AG04450 (cell line): ENCODE measurements at regions not wholly inside any gene's neighbourhood (a gene's known extent, or its start where the extent isn't known, plus 50 kb on each side); places are given as distances from the start of the nearest gene placed in this dataset.

Source experiments
- CTCF ChIA-PET: fragments of 300-600, 350-600 bp; formaldehyde crosslinking; extraction: SDS; loops from one replicate; lab custom pipeline; 2022; ENCODE audit warnings: antibody characterized with exemption, inconsistent platforms; lab: Charles Lee
- POLR2A ChIA-PET: fragments of 350-600 bp; formaldehyde crosslinking; extraction: SDS; loops from one replicate; lab custom pipeline; 2021; ENCODE audit warnings: antibody characterized with exemption, inconsistent platforms; lab: Yijun Ruan, JAX
- DNase-seq: peaks from one replicate; pipeline ENCODE4 v3.0.0-alpha.2; 2011; ENCODE audit warnings: low read depth, low spot score
- H3K27ac ChIP-seq: one replicate; pipeline ENCODE4 v1.5.1; 2012; ENCODE audit warnings: low read depth, low read length, control low read depth
- H3K27me3 ChIP-seq: one replicate; pipeline ENCODE4 v1.6.0; 2012; ENCODE audit warnings: low read length; ENCODE audit not compliant: control insufficient read depth, insufficient read depth
- H3K4me3 ChIP-seq: 2 replicates; pipeline ENCODE4 v1.5.1; 2011; ENCODE audit warnings: mild to moderate bottlenecking, low read depth, low read length, control low read depth
- H3K9me3 ChIP-seq: 2 replicates; pipeline ENCODE4 v1.5.1; 2012; ENCODE audit warnings: low read length; ENCODE audit not compliant: control insufficient read depth, insufficient read depth
- CTCF ChIP-seq: IDR thresholded peaks from 2 replicates; pipeline ENCODE4 v1.5.1; 2011; ENCODE audit warnings: low read depth, low read length, control low read depth, inconsistent platforms

- no peaks in the 10 kb centered on the region for H3K27me3 ChIP-seq
- peaks cover 14% of the 10 kb centered on the region for H3K9me3 ChIP-seq
- ChIA-PET CTCF (no interaction called here), POLR2A (no interaction called here)
- no peak overlapping the region for H3K4me3 ChIP-seq
- H3K27ac ChIP-seq = no peak overlapping the region
- no peak for TF ChIP-seq CTCF
- DNase-seq = no peak
These were observed 133.1 kb upstream of the SFSWAP start for GRCh38 chr12:131577766-131578165.

DNA sequence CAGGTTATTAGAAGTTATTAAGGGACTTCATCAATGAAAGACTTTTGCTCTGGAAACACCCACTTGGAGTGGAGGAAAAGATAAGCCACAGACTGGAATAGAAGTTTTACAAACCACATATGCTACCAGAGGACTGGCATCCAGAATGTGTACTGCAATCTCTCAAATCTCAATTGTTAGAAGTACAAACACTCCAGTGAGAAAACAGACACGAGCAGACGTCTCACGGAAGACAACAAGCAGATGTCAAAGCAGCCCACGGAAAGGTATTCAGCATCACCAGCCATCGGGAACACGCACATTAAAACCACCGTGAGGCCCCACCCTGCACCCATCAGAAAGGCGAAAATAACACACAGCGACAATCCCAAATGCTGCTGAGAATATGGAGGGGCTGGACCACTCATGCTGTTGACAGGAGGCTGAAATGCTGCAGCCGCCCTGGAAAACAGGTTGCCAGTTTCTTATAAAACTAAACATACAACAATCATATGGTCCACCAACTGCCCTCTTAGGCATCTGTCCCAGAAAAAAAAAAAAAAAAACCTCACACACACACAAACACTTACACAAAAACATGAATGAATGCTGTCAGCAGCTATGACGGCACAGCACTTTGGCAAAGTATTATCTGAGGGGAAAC, 131.9 kb upstream of the SFSWAP start:
- CTCF ChIA-PET = no interaction called here
- no peaks in the 10 kb centered on the region for H3K27me3 ChIP-seq

DNA sequence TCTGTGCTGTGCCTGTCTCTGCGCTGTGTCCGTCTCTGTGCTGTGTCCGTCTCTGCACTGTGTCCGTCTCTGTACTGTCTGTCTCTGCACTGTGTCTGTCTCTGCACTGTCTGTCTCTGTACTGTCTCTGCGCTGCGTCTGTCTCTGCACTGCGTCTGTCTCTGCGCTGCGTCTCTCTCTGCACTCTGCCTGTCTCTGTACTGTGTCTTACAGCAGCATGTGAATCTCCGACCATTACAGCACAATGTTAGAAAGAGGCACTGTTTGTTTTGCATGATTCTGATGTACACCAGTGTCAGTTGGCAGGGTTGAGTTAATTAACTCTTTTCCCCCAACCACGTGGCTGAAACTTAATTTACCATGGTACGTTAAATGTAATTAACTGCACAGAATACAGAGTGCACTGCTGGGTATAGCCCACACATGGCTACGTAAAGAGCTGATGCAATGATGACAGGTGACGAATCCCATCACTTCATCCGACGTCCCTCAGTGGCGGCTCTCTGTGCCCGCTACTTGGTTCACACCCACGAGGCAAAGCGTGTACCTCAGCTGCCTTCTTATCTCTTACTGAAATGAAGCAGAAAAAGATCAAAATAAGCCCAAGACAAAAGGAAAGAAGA, 127.7 kb upstream of the SFSWAP start:
- TF ChIP-seq CTCF = no peak
- POLR2A ChIA-PET = no interaction called here
- CTCF ChIA-PET = no interaction called here
- Histone ChIP-seq H3K4me3 (no peak overlapping the region), H3K27ac (no peak overlapping the region), H3K27me3 (no peaks in the 10 kb centered on the region), H3K9me3 (peaks cover 29% of the 10 kb centered on the region)
- no peak for DNase-seq

More for the DNA sequence above, 131.9 kb upstream of the SFSWAP start:
- H3K27ac ChIP-seq = no peak overlapping the region
- POLR2A ChIA-PET = no interaction called here
- no peak overlapping the region for H3K4me3 ChIP-seq
- no peak for DNase-seq
- TF ChIP-seq CTCF = no peak
- H3K9me3 ChIP-seq = peaks cover 12% of the 10 kb centered on the region

- ChIA-PET CTCF (no interaction called here), POLR2A (no interaction called here)
- H3K27ac ChIP-seq = no peak overlapping the region
- no peak overlapping the region for H3K4me3 ChIP-seq
- no peak for DNase-seq
- no peaks in the 10 kb centered on the region for H3K27me3 ChIP-seq
- H3K9me3 ChIP-seq = peaks cover 29% of the 10 kb centered on the region
- TF ChIP-seq CTCF = no peak
These were observed 124.6 kb upstream of the SFSWAP start for GRCh38 chr12:131586269-131586668.

DNA sequence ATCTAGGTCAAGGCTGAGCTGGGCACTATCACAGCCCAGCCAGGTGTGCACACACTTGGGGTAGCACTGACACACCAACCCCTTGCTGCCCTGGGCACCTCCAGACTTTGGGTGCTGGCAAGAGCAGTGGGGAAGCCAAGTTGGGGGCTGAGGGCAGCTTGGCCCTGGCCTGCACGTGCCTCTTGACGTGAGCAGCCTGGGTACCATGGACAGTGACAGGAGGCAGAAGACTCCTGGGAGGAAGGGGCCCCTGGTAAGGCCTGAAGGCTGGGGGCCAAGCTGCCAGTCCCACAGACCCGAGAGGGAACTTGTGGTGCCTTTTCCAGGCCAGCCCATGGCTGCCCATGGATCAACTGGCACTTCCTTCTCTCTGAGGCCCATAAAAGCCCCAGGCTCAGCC, 124.1 kb upstream of the SFSWAP start:
- Histone ChIP-seq H3K9me3 (peaks cover 33% of the 10 kb centered on the region), H3K27me3 (no peaks in the 10 kb centered on the region), H3K27ac (no peak overlapping the region), H3K4me3 (no peak overlapping the region)
- POLR2A ChIA-PET = no interaction called here
- DNase-seq = no peak
- CTCF ChIA-PET = no interaction called here
- TF ChIP-seq CTCF = no peak
